Thyroid gland (tissue), 4 donors: ENCODE measurements at regions not wholly inside any gene's neighbourhood (a gene's known extent, or its start where the extent isn't known, plus 50 kb on each side); places are given as distances from the start of the nearest gene placed in this dataset.

Experiments used
- CTCF ChIP-seq, 6 experiments: fragments of 200-600 bp in 3 of 6; fragments of 450-650 bp in 3 of 6; sonication (generic) in 3 of 6; IDR thresholded peaks; one replicate each; pipeline ENCODE4 v1.5.1; 2016 to 2019; ENCODE audit warnings: antibody characterized with exemption in 6 of 6, mild to moderate bottlenecking in 2 of 6, inconsistent platforms in 1 of 6, moderate library complexity in 1 of 6
- POLR2A ChIP-seq, 2 donors: fragments of 450-650 bp; IDR thresholded peaks; one replicate each; pipeline ENCODE4 v1.6.1; 2017; ENCODE audit warnings: antibody characterized with exemption in 2 of 2, mild to moderate bottlenecking in 2 of 2, moderate library complexity in 1 of 2

- TF ChIP-seq CTCF (IDR thresholded peaks at IDR 0.05): no peak
- no peak for TF ChIP-seq POLR2A (IDR thresholded peaks at IDR 0.05)
Observed at GRCh38 chr18:77522051-77522675, 272.5 kb downstream of the GALR1 start.
